IMR-90 (cell line): ENCODE measurements at regions not wholly inside any gene's neighbourhood (a gene's known extent, or its start where the extent isn't known, plus 50 kb on each side); places are given as distances from the start of the nearest gene placed in this dataset.

ENCODE experiments used
- ATAC-seq: fragments of 200-7000 bp; cut with Tn5 transposase; 2 replicates; pipeline ENCODE4 v1.9.1; 2020; ENCODE audit warnings: low read depth, mild to moderate bottlenecking, moderate library complexity
- BruUV-seq: library from RNA; stranded (reverse); fragments of 400-500 nt; replicated peaks from 2 replicates; lab custom pipeline; 2021; lab: Mats Ljungman, UMichigan
- CTCF ChIA-PET: fragments of 300-600 bp; formaldehyde crosslinking; extraction: SDS; loops from one replicate; lab custom pipeline; 2021; ENCODE audit warnings: antibody characterized with exemption; lab: Yijun Ruan, JAX
- POLR2A ChIA-PET: fragments of 300-600 bp; sonication (Branson Sonifier 250); formaldehyde crosslinking; loops from one replicate; lab custom pipeline; 2022; ENCODE audit warnings: antibody characterized with exemption; ENCODE audit not compliant: unreplicated experiment; lab: Charles Lee
- DNase-seq: peaks from one replicate; pipeline ENCODE4 v3.0.0; 2013
- H2AFZ ChIP-seq: replicated peaks from 2 replicates; pipeline ENCODE3; 2013; ENCODE audit warnings: low read length, mild to moderate bottlenecking; ENCODE audit not compliant: poor library complexity
- H2AK5ac ChIP-seq: 2 replicates; pipeline ENCODE4 v1.6.1; 2013; ENCODE audit warnings: low read depth, low read length, inconsistent platforms
- H2AK9ac ChIP-seq: replicated peaks from 2 replicates; pipeline ENCODE3; 2013; ENCODE audit warnings: mild to moderate bottlenecking, low read depth, low read length, moderate library complexity; ENCODE audit not compliant: poor library complexity
- H2BK120ac ChIP-seq: 2 replicates; pipeline ENCODE4 v1.6.1; 2013; ENCODE audit warnings: low read depth, low read length, inconsistent platforms
- H2BK15ac ChIP-seq: 3 replicates; pipeline ENCODE4 v1.6.1; 2013; ENCODE audit warnings: low read depth, low read length, inconsistent platforms
- H2BK20ac ChIP-seq: 2 replicates; pipeline ENCODE4 v1.6.1; 2013; ENCODE audit warnings: low read depth, mild to moderate bottlenecking, inconsistent platforms, low read length, moderate library complexity
- H2BK5ac ChIP-seq: 2 replicates; pipeline ENCODE4 v1.6.1; 2013; ENCODE audit warnings: mild to moderate bottlenecking, low read depth, low read length, inconsistent platforms; ENCODE audit not compliant: poor library complexity, severe bottlenecking
- H3K14ac ChIP-seq: replicated peaks from 2 replicates; pipeline ENCODE4 v1.6.1; 2013; ENCODE audit warnings: low read depth, low read length, inconsistent platforms
- H3K18ac ChIP-seq: 2 replicates; pipeline ENCODE4 v1.6.1; 2013; ENCODE audit warnings: low read depth, low read length, control low read depth
- H3K23ac ChIP-seq: 2 replicates; pipeline ENCODE4 v1.6.1; 2013; ENCODE audit warnings: low read depth, low read length, inconsistent platforms
- H3K27ac ChIP-seq: 2 replicates; pipeline ENCODE4 v1.5.1; 2013; ENCODE audit warnings: mild to moderate bottlenecking, control low read depth, low read length; ENCODE audit not compliant: insufficient read depth
- H3K27me3 ChIP-seq: 2 replicates; pipeline ENCODE4 v1.6.1; 2013; ENCODE audit warnings: low read length; ENCODE audit not compliant: control insufficient read depth, insufficient read depth
- H3K36me3 ChIP-seq: 2 replicates; pipeline ENCODE4 v1.6.1; 2013; ENCODE audit warnings: low read length, mixed read lengths; ENCODE audit not compliant: control insufficient read depth, insufficient read depth
- H3K4ac ChIP-seq: 2 replicates; pipeline ENCODE4 v1.6.1; 2013; ENCODE audit warnings: low read depth, low read length, inconsistent platforms
- H3K4me1 ChIP-seq: 2 replicates; pipeline ENCODE4 v1.6.1; 2013; ENCODE audit warnings: low read length, mixed read lengths; ENCODE audit not compliant: control insufficient read depth, insufficient read depth
- H3K4me2 ChIP-seq: 2 replicates; pipeline ENCODE4 v1.6.1; 2013; ENCODE audit warnings: low read depth, mild to moderate bottlenecking, control low read depth, low read length, moderate library complexity
- H3K4me3 ChIP-seq: 2 replicates; pipeline ENCODE4 v1.5.1; 2013; ENCODE audit warnings: low read depth, mild to moderate bottlenecking, control low read depth, low read length, moderate library complexity; ENCODE audit not compliant: insufficient read depth
- H3K56ac ChIP-seq: 2 replicates; pipeline ENCODE4 v1.6.1; 2013; ENCODE audit warnings: low read length, inconsistent platforms; ENCODE audit not compliant: insufficient read depth; ENCODE audit errors: extremely low read depth
- H3K79me1 ChIP-seq, 2 experiments: 2 replicates each; pipeline ENCODE4 v1.6.1; 2013; ENCODE audit warnings: low read length in 2 of 2, inconsistent platforms in 1 of 2, low read depth in 1 of 2
- H3K9ac ChIP-seq: 2 replicates; pipeline ENCODE4 v1.6.1; 2013; ENCODE audit warnings: low read depth, low read length, control low read depth
- H3K9me1 ChIP-seq: 2 replicates; pipeline ENCODE4 v1.6.1; 2013; ENCODE audit warnings: low read length, inconsistent platforms; ENCODE audit not compliant: insufficient read depth
- H3K9me3 ChIP-seq: 2 replicates; pipeline ENCODE4 v1.6.1; 2013; ENCODE audit warnings: low read length; ENCODE audit not compliant: control insufficient read depth, insufficient read depth
- H4K20me1 ChIP-seq: 2 replicates; pipeline ENCODE4 v1.6.1; 2013; ENCODE audit warnings: low read length, inconsistent platforms; ENCODE audit not compliant: insufficient read depth
- H4K5ac ChIP-seq: 2 replicates; pipeline ENCODE4 v1.6.1; 2013; ENCODE audit warnings: mild to moderate bottlenecking, low read depth, low read length, control low read depth
- H4K8ac ChIP-seq, 2 experiments: 2 replicates each; pipeline ENCODE4 v1.6.1; 2013; ENCODE audit warnings: low read depth in 2 of 2, low read length in 2 of 2, control low read depth in 1 of 2, inconsistent platforms in 1 of 2
- H4K91ac ChIP-seq: 2 replicates; pipeline ENCODE4 v1.6.1; 2013; ENCODE audit warnings: low read depth, low read length, inconsistent platforms; ENCODE audit not compliant: insufficient read depth
- BHLHE40 ChIP-seq: fragments of 150-350 bp; IDR thresholded peaks from 2 replicates; pipeline ENCODE4 v1.6.1; 2016; ENCODE audit warnings: mild to moderate bottlenecking, low read depth, low read length
- CEBPB ChIP-seq: IDR thresholded peaks from 2 replicates; pipeline ENCODE4 v1.6.1; 2012; ENCODE audit warnings: low read depth, low read length, improper control_type of control experiment
- CHD1 ChIP-seq: IDR thresholded peaks from 2 replicates; pipeline ENCODE4 v1.6.1; 2012; ENCODE audit warnings: low read depth, low read length, improper control_type of control experiment
- CTCF ChIP-seq: conservative IDR thresholded peaks from 2 replicates; pipeline ENCODE4 v1.5.1; 2012; ENCODE audit warnings: mild to moderate bottlenecking, low read depth, low read length, improper control_type of control experiment
- ELK1 ChIP-seq: fragments of 150-350 bp; IDR thresholded peaks from 2 replicates; pipeline ENCODE4 v1.6.1; 2016; ENCODE audit warnings: low read depth, mild to moderate bottlenecking, low read length, moderate library complexity, borderline replicate concordance
- FOS ChIP-seq: fragments of 150-350 bp; IDR thresholded peaks from 2 replicates; pipeline ENCODE4 v1.6.1; 2016; ENCODE audit warnings: low read depth, low read length
- MAFK ChIP-seq: IDR thresholded peaks from 2 replicates; pipeline ENCODE4 v1.6.1; 2012; ENCODE audit warnings: low read depth, low read length, improper control_type of control experiment
- MAZ ChIP-seq: IDR thresholded peaks from 2 replicates; pipeline ENCODE4 v1.6.1; 2012; ENCODE audit warnings: low read depth, mild to moderate bottlenecking, low read length, improper control_type of control experiment, moderate library complexity, borderline replicate concordance
- MXI1 ChIP-seq: IDR thresholded peaks from 2 replicates; pipeline ENCODE4 v1.6.1; 2012; ENCODE audit warnings: low read depth, mild to moderate bottlenecking, low read length, moderate library complexity, borderline replicate concordance
- NFE2L2 ChIP-seq: fragments of 150-350 bp; IDR thresholded peaks from 2 replicates; pipeline ENCODE4 v1.6.1; 2016; ENCODE audit warnings: low read depth, mild to moderate bottlenecking, low read length
- POLR2A ChIP-seq: IDR thresholded peaks from 2 replicates; pipeline ENCODE4 v1.6.1; 2012; ENCODE audit warnings: mild to moderate bottlenecking, low read depth, low read length
- RAD21 ChIP-seq: IDR thresholded peaks from 2 replicates; pipeline ENCODE4 v1.6.1; 2012; ENCODE audit warnings: low read length, improper control_type of control experiment
- RCOR1 ChIP-seq: IDR thresholded peaks from 2 replicates; pipeline ENCODE4 v1.6.1; 2012; ENCODE audit warnings: mild to moderate bottlenecking, low read length, improper control_type of control experiment; ENCODE audit not compliant: insufficient replicate concordance
- RFX5 ChIP-seq: IDR thresholded peaks from 2 replicates; pipeline ENCODE4 v1.8.0; 2012; ENCODE audit warnings: low read depth, mild to moderate bottlenecking, low read length, moderate library complexity
- SMC3 ChIP-seq: fragments of 150-350 bp; IDR thresholded peaks from 2 replicates; pipeline ENCODE4 v1.6.1; 2016; ENCODE audit warnings: low read depth, mild to moderate bottlenecking, antibody characterized with exemption, low read length, moderate library complexity
- USF2 ChIP-seq: fragments of 150-350 bp; IDR thresholded peaks from 2 replicates; pipeline ENCODE4 v1.6.1; 2017; ENCODE audit warnings: mild to moderate bottlenecking, antibody characterized with exemption, low read length, low read depth
- WGBS, 2 experiments: methylation state at CpG; one replicate each; pipeline versions ENCODE4 v1.1.5 to v1.1.7; 2013; ENCODE audit warnings: missing lambda C conversion rate in 2 of 2; ENCODE audit not compliant: insufficient read length in 1 of 2; ENCODE audit errors: extremely low coverage in 2 of 2; 5-methylcytosine and 5-hydroxymethylcytosine counted together
- dilution Hi-C: fragments of 300-500 bp; cut with HindIII; formaldehyde crosslinking; loops from one replicate; pipeline ENCODE4 v1.14.3; 2018; ENCODE audit warnings: low sequenced_read_pairs; ENCODE audit not compliant: unreplicated experiment
- in situ Hi-C: fragments of 300-500 bp; cut with MboI; formaldehyde crosslinking; loops from 3 replicates; pipeline ENCODE4 v1.14.3; 2019; ENCODE audit warnings: low sequenced_read_pairs, inconsistent platforms, mixed read lengths
- intact Hi-C: fragments of 100-400 bp; cut with micrococcal nuclease; formaldehyde crosslinking; loops from 2 replicates; pipeline ENCODE4 v1.10.0; 2022

- BruUV-seq: no TSS peak
- POLR2A ChIA-PET: no interaction called here
Measured at GRCh38 chr19:29418201-29418600, 107.6 kb upstream of the VSTM2B start.

More at GRCh38 chr19:29418201-29418600, 107.6 kb upstream of the VSTM2B start:
- no peak overlapping the region for H2AK9ac ChIP-seq
- TF ChIP-seq RCOR1 (no peak), RAD21 (no peak), FOS (no peak), ELK1 (no peak), POLR2A (no peak), SMC3 (no peak), NFE2L2 (no peak), USF2 (no peak), RFX5 (no peak), MAFK (no peak), MXI1 (no peak), MAZ (no peak), CTCF (no peak), CHD1 (no peak), BHLHE40 (no peak), CEBPB (no peak)
- DNase-seq: no peak
- H3K56ac ChIP-seq: no peak overlapping the region
- in situ Hi-C loops: no loop called here
- no peak overlapping the region for H3K4ac ChIP-seq
- H3K27ac ChIP-seq: no peak overlapping the region
- WGBS, 2 experiments: 70% methylated on average over 7 of the region's 13 CpGs; no CpG with 5 or more reads in 1 of the 2 experiments
- H3K4me3 ChIP-seq: no peak overlapping the region
- H3K4me1 ChIP-seq: no peaks in the 10 kb centered on the region
- no peak overlapping the region for H4K5ac ChIP-seq
- H3K4me2 ChIP-seq: no peak overlapping the region
- no peak overlapping the region for H3K14ac ChIP-seq
- no peaks in the 10 kb centered on the region for H3K36me3 ChIP-seq
- dilution Hi-C loops: no loop called here
- no peaks in the 10 kb centered on the region for H3K27me3 ChIP-seq
- no peak overlapping the region for H2BK120ac ChIP-seq
- H3K9ac ChIP-seq: no peak overlapping the region
- H2BK15ac ChIP-seq: no peak overlapping the region
- H4K8ac ChIP-seq: no peak overlapping the region
- no peaks in the 10 kb centered on the region for H4K20me1 ChIP-seq
- no peaks in the 10 kb centered on the region for H3K9me1 ChIP-seq
- H3K18ac ChIP-seq: no peak overlapping the region
- no peaks in the 10 kb centered on the region for H3K79me1 ChIP-seq
- CTCF ChIA-PET: no interaction called here
- H4K91ac ChIP-seq: no peak overlapping the region
- H3K9me3 ChIP-seq: peaks cover 7% of the 10 kb centered on the region; the same call in 1 of the 2 replicates
- H2BK5ac ChIP-seq: no peak overlapping the region
- H2AK5ac ChIP-seq: no peak overlapping the region
- no peak overlapping the region for H2BK20ac ChIP-seq
- intact Hi-C loops: no loop called here
- H3K23ac ChIP-seq: no peak overlapping the region
- H2AFZ ChIP-seq: no peak overlapping the region
- ATAC-seq: no peak
